ENCODE measurements at regions not wholly inside any gene's neighbourhood (a gene's known extent, or its start where the extent isn't known, plus 50 kb on each side); places are given as distances from the start of the nearest gene placed in this dataset.

DNA sequence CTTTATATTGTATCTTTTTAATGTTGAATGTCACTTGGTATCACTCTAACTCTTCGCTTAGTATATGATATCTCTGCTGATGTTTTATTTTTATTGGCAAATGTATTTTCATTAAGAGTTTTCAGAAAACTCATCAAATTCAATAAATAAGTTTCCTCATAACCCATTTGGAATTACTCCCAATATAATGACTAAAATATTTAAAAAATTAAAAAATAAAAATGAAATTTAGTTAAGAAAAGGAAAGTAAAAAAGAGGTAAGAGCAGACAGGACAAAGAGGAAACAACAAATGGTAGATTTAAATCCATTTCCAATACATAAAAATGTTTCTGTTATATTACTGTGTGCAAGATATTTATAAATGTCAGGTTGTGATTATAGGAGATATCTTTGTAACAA is 548.9 kb upstream of the SPRY2 start:
- TF ChIP-seq, protein P1, sequence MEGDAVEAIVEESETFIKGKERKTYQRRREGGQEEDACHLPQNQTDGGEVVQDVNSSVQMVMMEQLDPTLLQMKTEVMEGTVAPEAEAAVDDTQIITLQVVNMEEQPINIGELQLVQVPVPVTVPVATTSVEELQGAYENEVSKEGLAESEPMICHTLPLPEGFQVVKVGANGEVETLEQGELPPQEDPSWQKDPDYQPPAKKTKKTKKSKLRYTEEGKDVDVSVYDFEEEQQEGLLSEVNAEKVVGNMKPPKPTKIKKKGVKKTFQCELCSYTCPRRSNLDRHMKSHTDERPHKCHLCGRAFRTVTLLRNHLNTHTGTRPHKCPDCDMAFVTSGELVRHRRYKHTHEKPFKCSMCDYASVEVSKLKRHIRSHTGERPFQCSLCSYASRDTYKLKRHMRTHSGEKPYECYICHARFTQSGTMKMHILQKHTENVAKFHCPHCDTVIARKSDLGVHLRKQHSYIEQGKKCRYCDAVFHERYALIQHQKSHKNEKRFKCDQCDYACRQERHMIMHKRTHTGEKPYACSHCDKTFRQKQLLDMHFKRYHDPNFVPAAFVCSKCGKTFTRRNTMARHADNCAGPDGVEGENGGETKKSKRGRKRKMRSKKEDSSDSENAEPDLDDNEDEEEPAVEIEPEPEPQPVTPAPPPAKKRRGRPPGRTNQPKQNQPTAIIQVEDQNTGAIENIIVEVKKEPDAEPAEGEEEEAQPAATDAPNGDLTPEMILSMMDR (IDR thresholded peaks at IDR 0.05; ENCODE audit: extremely low read depth in 1 of 2, insufficient read depth in 1 of 2, low read depth in 1 of 2, low read length in 2 of 2), result no peak
- no peak for TF ChIP-seq POLR2A (IDR thresholded peaks at IDR 0.05; ENCODE audit: low read depth, low read length)
- no peak for TF ChIP-seq EZH2 (IDR thresholded peaks at IDR 0.05; ENCODE audit: borderline replicate concordance, low read depth, low read length, severe bottlenecking)
- TF ChIP-seq, protein P2, sequence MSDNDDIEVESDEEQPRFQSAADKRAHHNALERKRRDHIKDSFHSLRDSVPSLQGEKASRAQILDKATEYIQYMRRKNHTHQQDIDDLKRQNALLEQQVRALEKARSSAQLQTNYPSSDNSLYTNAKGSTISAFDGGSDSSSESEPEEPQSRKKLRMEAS (IDR thresholded peaks at IDR 0.05; ENCODE audit: insufficient read depth, insufficient read length), result no peak
- TF ChIP-seq MYC (IDR thresholded peaks at IDR 0.05; ENCODE audit: low read depth, low read length), result no peak
- no peak for TF ChIP-seq POLR2AphosphoS5 (IDR thresholded peaks at IDR 0.05; ENCODE audit: insufficient read depth, low read depth, low read length)
- TF ChIP-seq JUN (IDR thresholded peaks at IDR 0.05; ENCODE audit: borderline replicate concordance, insufficient read depth, insufficient read length, low read depth), result no peak
- TF ChIP-seq FOS (IDR thresholded peaks at IDR 0.05; ENCODE audit: borderline replicate concordance, insufficient read depth, low read length), result no peak
- TF ChIP-seq GATA2 (IDR thresholded peaks at IDR 0.05; ENCODE audit: insufficient read depth, insufficient read length, low read depth, low read length), result no peak

Measured in endothelial cell of umbilical vein (primary cell).